ENCODE measurements at regions not wholly inside any gene's neighbourhood (a gene's known extent, or its start where the extent isn't known, plus 50 kb on each side); places are given as distances from the start of the nearest gene placed in this dataset.

DNA sequence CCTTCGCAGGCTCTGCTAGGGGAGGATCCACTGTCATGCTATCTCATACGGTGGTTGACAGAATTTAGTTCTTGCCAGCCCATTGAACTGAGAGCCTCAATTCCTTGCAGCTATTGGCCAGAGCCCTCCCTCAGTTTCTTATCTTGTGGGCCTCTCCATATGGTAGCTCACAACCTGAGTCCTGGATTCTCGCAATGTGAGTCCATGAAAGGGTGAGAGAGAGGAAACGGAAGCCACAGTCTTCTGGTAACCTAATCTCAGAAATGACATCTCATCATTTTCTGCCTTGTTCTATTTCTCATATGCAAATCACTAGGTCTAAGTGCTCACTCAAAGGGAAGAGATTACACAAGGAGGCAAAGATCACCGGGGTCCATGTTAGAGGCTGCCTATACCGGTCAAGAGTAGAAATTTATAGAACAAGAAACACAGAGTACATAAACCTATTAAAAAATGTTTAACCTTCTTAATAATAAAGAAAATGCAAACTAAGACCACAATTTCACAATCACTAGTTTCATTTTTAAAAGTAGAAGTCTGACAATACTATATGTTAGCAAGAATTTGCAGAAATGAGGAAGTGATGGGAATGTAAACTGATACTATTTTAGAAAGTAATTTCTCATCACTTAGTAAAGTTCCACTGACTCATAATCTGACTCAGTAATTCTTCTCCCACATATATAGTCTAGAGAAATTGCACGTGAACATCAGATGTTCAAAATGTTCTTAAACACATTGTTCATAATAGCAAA, 378.4 kb upstream of the AGTR1 start:
- peak; percentile 5 for DNase-seq

DNA sequence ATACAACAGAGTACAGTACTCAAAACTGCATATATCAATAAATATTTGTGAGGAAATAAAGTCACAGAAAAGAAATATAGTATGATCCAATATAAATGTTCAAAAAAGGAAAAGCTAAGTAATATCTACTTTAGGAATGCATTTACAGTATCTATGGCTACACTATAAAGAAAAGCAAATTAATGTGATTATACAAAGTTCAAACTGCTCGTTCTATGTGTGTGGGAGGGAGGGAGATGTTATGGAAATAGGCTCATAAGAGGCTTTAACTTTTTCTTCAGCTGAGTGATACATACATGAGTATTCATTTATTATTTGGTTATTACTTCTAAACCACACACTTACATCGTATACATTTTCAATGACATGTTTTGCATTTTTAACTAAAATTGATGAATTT, 377.7 kb upstream of the AGTR1 start:
- no peak for DNase-seq

DNA sequence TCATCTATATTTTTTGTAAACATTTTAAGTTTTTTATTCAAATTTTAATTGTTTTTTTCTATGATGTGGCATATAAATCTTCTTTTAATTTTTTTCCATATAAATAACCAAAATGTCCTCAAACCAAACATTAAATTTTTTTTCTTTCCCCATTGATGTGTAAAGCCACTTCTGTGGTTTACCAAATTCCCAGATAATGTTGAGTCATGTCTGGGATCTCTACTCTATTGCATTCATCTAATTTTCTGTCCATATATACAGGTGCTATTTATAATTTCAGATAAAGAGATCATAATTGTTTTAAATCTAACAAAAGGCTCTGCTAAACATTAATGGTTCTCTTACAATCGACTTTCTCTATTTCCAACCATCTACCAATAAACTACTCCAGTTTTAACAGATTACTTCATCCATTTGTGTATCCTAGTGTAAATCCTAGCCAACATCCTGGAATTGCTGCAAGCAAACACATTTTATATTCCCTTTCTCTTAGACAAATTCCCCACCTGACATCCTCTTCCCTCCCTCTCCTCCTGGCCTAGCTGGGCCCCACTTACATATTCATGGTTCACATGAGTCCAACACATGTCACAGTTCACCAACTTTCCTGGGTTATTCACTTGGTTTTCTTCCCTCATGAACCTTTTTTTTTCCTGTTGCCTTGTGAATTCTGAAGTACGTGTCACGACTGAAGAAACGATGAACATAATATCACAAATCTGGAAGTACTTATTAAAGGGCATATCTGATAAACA, 368.0 kb upstream of the AGTR1 start:
- peak; percentile 5 for DNase-seq

DNA sequence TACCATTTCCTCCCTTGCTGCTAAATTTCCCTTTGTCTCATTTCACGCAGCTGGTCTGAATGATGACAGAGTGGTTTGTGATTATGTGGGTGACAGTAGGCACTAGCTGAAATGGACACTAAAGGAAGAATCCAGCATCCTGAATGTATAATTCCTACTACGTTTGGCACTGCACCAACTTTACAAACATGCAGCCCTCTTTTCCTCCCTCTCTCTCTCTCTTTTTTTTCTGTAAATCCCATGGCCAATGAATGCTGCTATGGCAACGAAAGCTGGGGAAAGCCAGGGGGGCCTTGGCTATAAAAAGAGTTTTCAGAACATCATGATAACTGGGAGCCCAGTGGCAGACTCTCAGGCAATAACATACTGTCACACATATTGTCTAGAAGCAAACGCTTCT, 367.2 kb upstream of the AGTR1 start:
- peak; percentile 24 for DNase-seq

DNA sequence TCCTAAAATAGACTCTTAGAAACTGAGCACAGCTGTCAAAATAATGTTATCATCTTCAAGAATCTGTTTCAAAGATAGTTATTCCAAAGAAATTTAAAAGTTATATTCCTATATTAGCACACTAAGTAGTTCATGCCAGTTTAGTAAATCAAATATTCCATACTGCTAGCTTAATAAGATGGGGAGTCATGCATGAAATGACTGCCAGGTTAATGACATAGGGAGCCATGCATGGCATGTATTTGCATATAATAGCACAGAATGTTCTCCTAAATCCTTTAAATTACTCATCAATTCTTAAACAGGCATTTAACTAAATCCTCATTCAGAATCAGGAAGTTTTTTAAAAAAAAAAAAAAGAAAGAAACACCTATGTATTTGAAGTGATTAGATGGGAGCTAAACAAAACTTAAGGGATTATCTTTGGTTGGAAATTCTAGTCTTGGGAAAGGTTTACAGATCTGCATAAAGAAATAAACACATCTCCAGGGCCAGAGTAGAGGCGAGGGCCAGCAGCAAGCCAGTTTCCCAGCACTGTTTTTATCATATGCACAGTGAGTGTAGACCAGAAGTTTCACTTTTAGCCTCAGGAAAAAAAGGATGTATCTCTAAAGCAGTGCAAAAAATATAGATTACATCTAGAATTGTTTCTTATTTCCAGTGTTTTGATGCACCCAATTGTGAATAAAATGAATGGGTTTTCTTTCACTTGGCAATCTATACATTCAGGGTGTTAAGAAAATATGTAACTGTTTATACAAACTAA, 366.4 kb upstream of the AGTR1 start:
- DNase-seq, result no peak

DNA sequence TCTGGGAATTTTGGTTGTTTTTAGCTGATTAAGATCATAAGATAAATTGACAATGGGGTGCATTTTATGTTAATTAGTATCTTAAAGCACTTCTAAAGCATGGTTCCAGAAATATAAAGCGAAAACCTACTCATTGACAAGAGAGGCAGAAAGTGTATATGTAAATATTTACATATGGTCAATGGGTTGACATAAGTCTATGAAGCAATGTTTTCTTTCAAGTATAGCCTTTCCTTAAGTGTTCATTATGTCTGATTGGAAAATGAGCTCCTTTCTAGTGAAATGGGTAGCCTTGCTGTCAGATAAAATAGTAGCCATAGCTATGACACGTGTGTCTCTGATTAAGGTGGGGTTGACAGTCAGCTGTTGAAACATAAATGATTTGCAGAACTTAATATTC, 365.2 kb upstream of the AGTR1 start:
- DNase-seq, result no peak

DNA sequence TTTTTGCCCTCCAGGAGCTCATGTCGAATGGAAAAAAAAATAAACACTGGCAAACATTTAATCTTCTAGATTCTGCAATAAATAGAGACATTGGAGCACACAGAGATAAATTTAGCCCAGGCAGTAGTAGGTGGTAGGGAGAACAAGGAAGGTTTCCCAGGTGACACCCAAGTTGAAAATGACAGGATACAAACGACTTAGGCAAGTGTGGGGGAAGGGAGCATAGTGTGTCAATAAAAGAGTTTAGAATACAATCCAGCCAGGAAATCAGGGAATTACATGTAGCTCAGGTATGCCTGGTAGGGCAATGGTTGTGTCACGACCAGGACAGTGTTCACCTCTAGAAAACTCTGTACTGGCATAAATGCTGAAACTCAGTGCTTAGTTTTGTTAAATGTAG, 364.6 kb upstream of the AGTR1 start:
- DNase-seq, result no peak

DNA sequence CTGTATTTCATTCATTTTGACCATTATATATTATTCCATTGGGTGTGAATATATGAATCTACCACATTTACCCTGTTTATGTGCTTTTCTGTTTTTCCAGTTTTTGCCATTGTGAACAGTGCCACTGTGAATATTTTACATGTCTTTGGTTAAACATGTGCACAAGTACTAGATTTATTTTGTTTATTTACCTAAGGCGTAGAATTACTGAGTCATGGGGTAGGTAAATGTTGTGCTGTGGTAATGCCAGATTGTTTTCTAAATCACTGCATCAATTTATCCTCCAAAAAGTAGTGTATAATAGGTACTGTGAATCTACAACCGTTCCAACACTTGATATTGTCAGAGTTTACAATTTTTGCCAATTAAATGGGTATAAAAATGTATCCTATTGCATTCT, 362.1 kb upstream of the AGTR1 start:
- no peak for DNase-seq

DNA sequence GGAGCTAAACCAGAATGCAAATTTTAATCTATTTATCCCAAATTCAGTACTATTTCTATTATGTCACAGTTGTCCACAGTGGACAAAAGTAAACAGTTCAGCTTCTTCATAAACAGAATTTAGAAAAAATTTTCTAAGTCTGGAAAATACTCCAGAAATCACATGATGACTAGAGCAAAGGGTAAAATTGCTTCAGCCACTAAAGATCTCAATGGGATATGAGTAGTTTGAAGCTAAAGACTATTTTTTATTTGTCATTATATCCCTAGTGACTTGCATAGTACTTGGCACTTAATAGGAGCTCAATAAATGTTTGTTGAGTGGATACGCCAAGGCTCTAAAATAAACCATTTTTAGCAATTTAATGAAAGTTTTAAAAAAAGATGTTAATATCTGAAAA, 354.3 kb upstream of the AGTR1 start:
- no peak for DNase-seq

DNA sequence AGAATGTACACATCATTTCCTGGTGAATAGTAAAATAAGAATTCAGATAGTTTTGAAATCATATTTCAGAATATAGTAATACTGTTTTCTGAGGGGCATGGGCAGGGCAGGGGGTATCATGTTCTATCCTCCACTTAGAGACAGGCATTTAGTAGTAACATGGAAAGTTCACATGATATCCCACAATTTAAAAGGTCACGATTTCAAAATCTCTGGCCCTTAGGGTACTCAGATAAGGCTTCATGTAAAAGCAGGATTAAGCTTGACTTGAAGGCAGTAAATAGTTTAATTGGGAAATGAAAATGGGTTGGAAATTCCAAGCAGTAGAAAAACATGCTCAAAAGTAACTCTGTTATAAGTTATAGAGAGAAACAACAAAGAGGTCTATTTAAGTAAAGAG, 353.2 kb upstream of the AGTR1 start:
- DNase-seq, result no peak

DNA sequence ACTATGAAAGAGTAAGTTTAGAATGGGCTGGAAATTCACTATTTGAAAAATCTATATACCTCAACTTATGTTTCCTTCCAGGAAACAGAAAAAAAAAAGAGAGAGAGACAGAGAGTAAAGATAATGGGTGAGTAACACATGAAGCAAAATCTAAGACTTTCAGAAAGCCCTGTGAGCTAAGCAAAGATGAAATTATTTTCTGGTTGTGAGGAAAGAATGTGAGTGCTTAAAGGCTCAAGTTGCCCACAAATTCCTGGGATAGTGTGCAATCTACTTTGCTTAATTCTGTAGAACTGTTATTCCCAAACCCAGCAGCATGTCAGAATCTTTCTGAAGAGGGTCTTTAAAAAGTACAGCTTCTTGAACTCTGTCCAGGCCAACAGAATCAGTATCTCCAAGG, 337.7 kb upstream of the AGTR1 start:
- no peak for DNase-seq

DNA sequence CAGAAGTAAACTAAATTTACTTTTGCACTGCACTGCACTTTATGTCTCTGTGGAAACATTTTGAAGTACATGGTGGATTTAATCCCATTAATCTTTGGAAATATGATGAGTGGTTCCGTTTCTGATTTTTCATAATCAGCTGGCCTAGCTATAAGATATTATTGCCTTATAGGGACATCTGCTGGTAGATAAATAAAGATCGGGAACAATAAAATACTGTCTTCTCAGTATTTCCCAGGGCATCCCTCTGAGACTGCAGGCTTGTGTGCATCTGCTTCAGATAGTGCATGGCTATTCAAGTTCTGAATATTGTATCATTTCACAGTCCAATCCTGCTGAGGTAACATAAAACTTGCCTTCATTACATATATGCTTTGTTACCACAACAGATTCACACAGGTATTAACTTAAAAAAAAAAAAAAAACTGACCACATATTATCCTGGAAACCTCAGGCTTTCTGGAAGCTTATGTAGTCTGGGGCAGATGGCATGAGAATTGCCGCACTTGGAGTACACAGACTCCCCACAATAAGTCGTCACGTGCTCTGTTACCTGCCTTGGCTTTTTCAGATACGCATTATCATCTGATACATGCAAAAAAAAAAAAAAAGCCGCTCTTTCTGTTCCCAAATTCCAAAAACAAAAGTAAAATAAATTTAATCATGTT, 330.8 kb upstream of the AGTR1 start:
- peak; percentile 41 for DNase-seq

DNA sequence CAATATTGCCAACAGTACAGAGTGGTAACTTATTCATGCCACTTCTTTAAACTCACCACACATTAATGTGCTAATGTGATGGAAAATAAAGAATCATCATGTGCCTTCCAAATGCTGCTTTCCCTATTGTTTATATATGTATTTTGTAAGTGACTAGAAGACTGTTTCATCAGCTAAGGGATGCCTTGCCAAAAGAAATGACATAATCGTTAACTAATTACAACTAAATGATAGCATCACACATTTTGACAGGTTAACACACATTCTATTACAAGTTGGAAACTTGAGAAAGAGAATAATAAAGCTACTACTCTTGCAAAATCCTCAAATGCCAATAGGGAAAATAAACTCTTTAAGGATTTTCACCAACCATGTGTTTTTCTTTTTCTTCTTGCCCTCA, 329.9 kb upstream of the AGTR1 start:
- DNase-seq, result no peak

DNA sequence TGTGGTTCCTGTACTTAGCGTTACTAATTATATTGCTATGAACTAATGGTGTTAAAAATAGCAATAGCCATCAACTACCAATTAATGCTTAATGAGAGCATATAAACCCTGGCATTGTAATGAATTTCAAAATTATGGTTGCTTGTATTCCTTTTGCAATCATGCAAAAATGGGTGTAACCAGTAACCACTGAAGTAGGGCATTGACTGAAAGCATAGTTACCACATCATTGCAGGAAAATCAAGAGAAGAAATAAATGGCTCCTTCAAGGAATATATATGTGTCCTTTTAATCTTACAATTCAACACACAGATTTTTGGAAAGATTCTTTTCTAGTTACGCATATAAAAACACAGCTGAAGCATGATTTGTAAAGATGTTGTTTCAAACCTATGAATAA, 328.3 kb upstream of the AGTR1 start:
- DNase-seq, result no peak

DNA sequence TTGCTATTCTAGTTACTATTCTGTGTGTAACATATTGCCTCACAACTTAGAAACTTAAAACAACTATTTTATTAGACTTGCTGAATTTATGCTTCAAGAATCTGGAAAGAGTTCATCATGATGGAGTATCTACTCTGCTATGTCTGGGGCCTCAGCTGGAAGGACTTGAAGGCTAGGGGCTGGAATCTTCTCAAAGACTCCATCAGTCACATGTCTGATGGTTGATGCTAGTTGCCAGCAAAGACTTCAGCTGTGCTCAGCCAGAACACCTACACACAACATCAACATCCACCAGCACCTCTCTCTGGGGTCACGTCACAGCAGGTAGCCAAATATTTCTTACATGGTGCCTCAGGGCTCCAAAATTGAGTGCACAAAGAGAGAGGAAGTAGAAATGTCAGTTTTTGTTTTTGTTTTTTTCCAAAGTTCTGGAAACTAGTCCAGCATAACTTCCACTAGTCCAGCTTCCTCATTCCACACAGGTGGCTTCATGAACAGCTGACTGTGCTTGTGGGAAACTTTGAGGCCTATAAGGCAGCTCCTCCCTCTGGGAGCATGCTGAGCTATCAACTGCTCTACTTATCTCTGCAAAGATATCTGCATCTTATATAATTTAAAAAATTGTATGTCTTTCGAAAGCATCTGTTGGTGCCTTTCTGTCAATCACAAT, 325.4 kb upstream of the AGTR1 start:
- DNase-seq, result peak; percentile 11

DNA sequence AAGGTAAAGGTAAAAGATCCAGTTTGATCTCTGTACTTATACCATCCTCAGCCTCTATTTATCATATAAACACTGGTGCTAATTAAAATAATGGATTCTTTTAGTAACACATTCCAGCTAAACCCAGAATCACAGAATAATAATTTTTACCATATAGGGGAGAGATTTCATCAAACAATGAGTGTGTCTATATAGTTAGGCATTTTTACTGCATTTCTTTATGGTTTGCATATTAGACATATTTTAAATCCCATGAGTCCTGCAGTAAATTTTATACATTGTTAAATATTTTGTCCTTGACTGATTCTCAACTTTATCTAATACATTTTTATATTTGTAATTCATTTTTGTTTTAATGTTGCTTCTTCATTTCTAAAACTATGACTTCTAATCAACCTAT, 323.7 kb upstream of the AGTR1 start:
- DNase-seq, result no peak

DNA sequence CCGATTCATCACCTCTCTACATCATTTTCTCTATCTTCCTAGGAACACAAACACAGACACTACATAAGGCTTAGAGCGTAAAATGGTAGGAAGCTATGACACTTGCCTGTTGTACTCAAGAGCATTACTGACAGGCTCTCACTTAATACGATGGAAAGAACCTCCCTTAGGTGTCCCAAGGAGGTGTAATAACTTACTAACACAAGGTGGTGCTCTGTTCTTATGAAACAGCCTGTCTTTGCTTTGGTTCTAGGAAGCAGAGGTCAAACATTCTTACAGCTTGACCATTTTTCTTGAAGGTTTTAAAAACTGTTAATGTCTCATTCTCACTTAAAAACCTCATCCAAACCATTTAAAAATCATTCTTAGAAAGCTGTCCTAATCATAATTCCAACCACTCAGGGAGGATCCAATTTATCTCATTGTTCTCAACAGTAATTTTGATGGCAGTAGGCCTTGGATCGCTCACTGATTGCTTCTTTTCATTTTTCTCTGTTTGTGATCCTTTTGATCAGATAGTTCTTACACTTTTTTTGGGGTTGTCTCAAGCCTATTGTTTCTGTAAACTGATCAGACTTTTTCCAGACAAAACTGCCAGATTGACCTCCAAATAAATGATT, 317.8 kb upstream of the AGTR1 start:
- DNase-seq, result peak; percentile 37

DNA sequence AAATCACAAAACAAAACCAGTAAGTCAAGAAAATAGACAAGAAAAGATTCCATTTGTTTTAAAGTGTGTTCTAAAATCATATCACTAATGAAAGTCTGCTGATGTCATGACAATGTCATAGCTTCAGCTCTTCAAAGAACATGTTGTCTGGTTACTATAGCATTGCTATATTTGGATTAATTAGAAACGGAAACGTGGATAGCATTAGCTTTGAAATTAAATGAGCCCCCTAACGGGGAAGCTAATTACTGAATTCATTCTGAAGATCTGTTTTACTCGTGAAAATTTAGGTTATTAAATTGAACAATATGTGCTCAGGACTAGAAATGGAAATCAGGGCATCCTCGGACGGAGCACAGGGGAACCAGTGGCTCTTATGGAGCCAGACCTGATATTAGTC, 316.7 kb upstream of the AGTR1 start:
- no peak for DNase-seq

DNA sequence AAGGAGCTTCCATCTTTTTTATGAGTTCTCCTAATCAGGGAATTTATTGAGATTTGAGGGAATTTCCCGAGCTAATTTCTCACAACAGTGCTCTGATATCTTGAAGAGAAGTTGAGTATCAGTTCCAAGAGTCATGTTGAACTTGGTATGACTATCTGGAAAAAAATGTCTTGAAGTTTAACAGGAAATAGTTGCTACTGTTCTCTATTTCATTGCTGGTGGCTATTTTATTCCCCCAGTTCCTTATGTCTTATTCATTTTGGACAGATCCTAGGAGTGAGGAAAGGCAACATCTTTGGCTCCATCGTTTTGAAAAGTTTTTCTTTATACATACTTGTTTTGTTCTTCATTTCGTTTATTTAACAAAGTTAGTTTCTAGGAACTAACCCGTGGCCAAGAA, 307.8 kb upstream of the AGTR1 start:
- DNase-seq, result no peak

DNA sequence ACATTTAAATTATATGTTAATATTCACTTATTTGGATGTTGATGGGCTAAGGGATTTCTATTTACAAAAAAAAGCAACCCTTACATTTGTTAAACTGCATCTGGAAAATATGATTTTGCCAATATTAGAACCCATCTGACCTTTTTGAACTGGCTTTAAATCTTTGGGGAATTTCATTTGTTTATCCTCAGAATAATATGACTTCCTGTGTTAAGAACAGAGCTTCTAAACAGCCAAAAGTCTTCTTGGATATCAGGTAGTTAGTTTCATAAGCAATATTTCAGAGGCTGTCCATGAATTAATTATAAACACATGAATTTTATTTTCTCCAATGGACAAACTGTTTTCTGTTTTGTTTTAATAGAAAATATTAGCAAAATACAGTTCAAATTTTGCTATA, 301.9 kb upstream of the AGTR1 start:
- DNase-seq, result no peak

DNA sequence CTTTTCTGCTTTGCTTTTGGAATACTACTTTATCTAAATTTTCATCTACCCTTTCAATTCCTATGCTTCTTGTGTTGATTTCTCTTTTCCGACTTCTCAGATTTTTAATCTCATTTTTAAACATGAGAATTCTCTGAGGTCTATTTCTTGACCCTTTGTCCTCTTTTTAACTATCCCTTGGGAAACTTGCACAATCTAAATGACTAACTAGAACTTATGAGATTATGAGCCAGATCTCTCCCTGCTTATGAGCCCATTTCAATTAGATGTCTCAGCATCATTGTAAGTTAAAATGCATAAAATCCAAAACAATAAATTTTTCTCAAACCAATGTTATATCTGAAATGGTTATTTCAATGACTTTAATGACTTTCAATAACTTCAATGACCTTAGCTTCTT, 296.9 kb upstream of the AGTR1 start:
- DNase-seq, result no peak

DNA sequence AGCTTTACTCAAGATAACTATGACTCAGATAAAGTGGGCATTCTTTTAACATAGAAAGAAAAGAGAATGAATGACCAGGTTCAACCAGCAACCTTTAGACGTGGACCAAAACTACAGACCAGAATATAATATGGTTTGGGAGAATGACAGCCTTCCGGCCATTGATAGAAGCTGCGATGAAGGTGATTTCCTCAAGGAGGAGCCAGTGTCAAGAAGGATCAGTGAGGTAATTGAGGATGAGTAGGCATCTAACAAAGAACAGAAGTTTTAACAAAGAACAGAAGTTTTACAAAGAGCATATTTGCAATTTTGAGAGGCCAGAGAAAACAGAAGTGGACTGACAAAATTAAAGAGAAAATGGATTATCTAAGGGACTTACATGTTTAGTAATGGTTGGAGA, 289.0 kb upstream of the AGTR1 start:
- DNase-seq, result no peak

Measured in tongue (tissue), 1 donor.